H1 (cell line): ENCODE measurements at regions not wholly inside any gene's neighbourhood (a gene's known extent, or its start where the extent isn't known, plus 50 kb on each side); places are given as distances from the start of the nearest gene placed in this dataset.

ENCODE experiments used
- CTCF ChIA-PET: fragments of 300-600 bp; sonication (Branson Sonifier 250); formaldehyde crosslinking; loops from one replicate; lab custom pipeline; 2021; ENCODE audit not compliant: partially characterized antibody; lab: Charles Lee
- POLR2A ChIA-PET: fragments of 300-600 bp; sonication (Branson Sonifier 250); formaldehyde crosslinking; loops from one replicate; lab custom pipeline; 2021; ENCODE audit warnings: inconsistent platforms; ENCODE audit not compliant: partially characterized antibody; lab: Charles Lee
- DNase-seq, 2 experiments: peaks; one replicate each; pipeline versions ENCODE4 v3.0.0 to v3.0.0-alpha.2; 2010 to 2022; ENCODE audit warnings: low spot score in 2 of 2, low read depth in 1 of 2, mixed read lengths in 1 of 2
- FAIRE-seq: peaks from 2 replicates; lab custom pipeline; 2011; peaks lifted over from hg19 to GRCh38; lab: Jason Lieb, UNC
- H2AFZ ChIP-seq: 2 replicates; pipeline ENCODE4 v1.8.1; 2012; ENCODE audit warnings: low read length, inconsistent platforms
- H2AK5ac ChIP-seq: 2 replicates; pipeline ENCODE4 v1.6.1; 2013; ENCODE audit warnings: low read depth, low read length
- H2BK120ac ChIP-seq: replicated peaks from 2 replicates; pipeline ENCODE3; 2013; ENCODE audit warnings: low read depth, low read length, inconsistent platforms
- H2BK12ac ChIP-seq: 2 replicates; pipeline ENCODE4 v1.6.1; 2013; ENCODE audit warnings: low read depth, low read length
- H2BK15ac ChIP-seq: 2 replicates; pipeline ENCODE4 v1.6.1; 2013; ENCODE audit warnings: low read length
- H2BK20ac ChIP-seq: 2 replicates; pipeline ENCODE4 v1.6.1; 2013; ENCODE audit warnings: low read length
- H2BK5ac ChIP-seq: 2 replicates; pipeline ENCODE4 v1.6.1; 2013; ENCODE audit warnings: low read depth, low read length
- H3K14ac ChIP-seq: 2 replicates; pipeline ENCODE4 v1.6.1; 2013; ENCODE audit warnings: inconsistent platforms; ENCODE audit not compliant: insufficient read length
- H3K18ac ChIP-seq: 2 replicates; pipeline ENCODE4 v1.6.1; 2013; ENCODE audit warnings: low read length; ENCODE audit errors: extremely low read depth
- H3K23ac ChIP-seq: 2 replicates; pipeline ENCODE4 v1.6.1; 2013; ENCODE audit warnings: inconsistent platforms; ENCODE audit not compliant: insufficient read length
- H3K23me2 ChIP-seq: 2 replicates; pipeline ENCODE4 v1.6.1; 2013; ENCODE audit warnings: low read depth, low read length
- H3K27ac ChIP-seq: 2 replicates; pipeline ENCODE4 v1.6.1; 2011; ENCODE audit warnings: low read depth, low read length, inconsistent platforms
- H3K27me3 ChIP-seq, 4 experiments: replicated peaks in 1 of 4; 1 replicate in 1 of 4; 2 replicates in 3 of 4; pipeline versions ENCODE4 v1.6.1 to v1.8.1; 2011 to 2013; ENCODE audit warnings: low read length in 3 of 4, mild to moderate bottlenecking in 3 of 4, inconsistent platforms in 2 of 4, mixed read lengths in 2 of 4, moderate library complexity in 1 of 4; ENCODE audit not compliant: control insufficient read depth in 3 of 4, insufficient read depth in 3 of 4; ENCODE audit errors: extremely low read depth in 1 of 4
- H3K36me3 ChIP-seq, 4 experiments: 2 replicates each; pipeline versions ENCODE4 v1.6.1 to v1.8.1; 2011 to 2013; ENCODE audit warnings: mild to moderate bottlenecking in 4 of 4, low read length in 3 of 4, moderate library complexity in 2 of 4, control low read depth in 1 of 4, inconsistent platforms in 1 of 4; ENCODE audit not compliant: insufficient read depth in 4 of 4, control insufficient read depth in 2 of 4
- H3K4ac ChIP-seq: replicated peaks from 2 replicates; pipeline ENCODE3; 2013; ENCODE audit warnings: low read length, low read depth, mixed read lengths, inconsistent platforms; ENCODE audit not compliant: insufficient read length
- H3K4me1 ChIP-seq, 4 experiments: replicated peaks in 1 of 4; 1 replicate in 1 of 4; 2 replicates in 3 of 4; pipeline versions ENCODE4 v1.6.1 to v1.8.1; 2011 to 2013; ENCODE audit warnings: low read length in 3 of 4, inconsistent platforms in 2 of 4, mixed read lengths in 1 of 4; ENCODE audit not compliant: insufficient read depth in 4 of 4, control insufficient read depth in 3 of 4
- H3K4me2 ChIP-seq, 2 experiments: 2 replicates each; pipeline versions ENCODE4 v1.6.1 to v1.8.1; 2011 to 2013; ENCODE audit warnings: low read depth in 2 of 2, low read length in 2 of 2, control low read depth in 1 of 2, inconsistent platforms in 1 of 2, mild to moderate bottlenecking in 1 of 2; ENCODE audit not compliant: insufficient read depth in 1 of 2
- H3K4me3 ChIP-seq, 4 experiments: fragments of 200-600, 300-600 bp in 1 of 4; sonication (generic), shearing (Covaris generic), sonication (Bioruptor Twin) in 1 of 4; 2 replicates each; pipeline versions ENCODE4 v1.5.1 to v1.8.1; 2011 to 2016; ENCODE audit warnings: low read length in 4 of 4, low read depth in 3 of 4, control low read depth in 2 of 4, inconsistent platforms in 2 of 4, mild to moderate bottlenecking in 2 of 4, mixed read lengths in 1 of 4, moderate library complexity in 1 of 4; ENCODE audit not compliant: insufficient read depth in 2 of 4; ENCODE audit errors: extremely low read depth in 1 of 4
- H3K56ac ChIP-seq: replicated peaks from 2 replicates; pipeline ENCODE3; 2013; ENCODE audit warnings: low read depth, mild to moderate bottlenecking, mixed read lengths, low read length, inconsistent platforms; ENCODE audit not compliant: insufficient read length
- H3K79me1 ChIP-seq: 2 replicates; pipeline ENCODE4 v1.6.1; 2013; ENCODE audit warnings: low read depth, low read length, control low read depth
- H3K79me2 ChIP-seq, 2 experiments: 2 replicates each; pipeline versions ENCODE4 v1.6.1 to v1.8.1; 2012 to 2013; ENCODE audit warnings: low read length in 2 of 2, mild to moderate bottlenecking in 2 of 2, inconsistent platforms in 1 of 2; ENCODE audit not compliant: insufficient read depth in 2 of 2, control insufficient read depth in 1 of 2
- H3K9ac ChIP-seq, 4 experiments: replicated peaks in 1 of 4; 1 replicate in 1 of 4; 2 replicates in 3 of 4; pipeline versions ENCODE4 v1.6.1 to v1.8.1; 2011 to 2013; ENCODE audit warnings: low read depth in 3 of 4, low read length in 3 of 4, control low read depth in 2 of 4, mild to moderate bottlenecking in 2 of 4, moderate library complexity in 2 of 4, inconsistent platforms in 1 of 4; ENCODE audit errors: extremely low read depth in 1 of 4
- H3K9me3 ChIP-seq, 2 experiments: 2 replicates each; pipeline versions ENCODE4 v1.6.1 to v1.8.1; 2012 to 2013; ENCODE audit warnings: mild to moderate bottlenecking in 2 of 2, moderate library complexity in 2 of 2, control low read depth in 1 of 2, inconsistent platforms in 1 of 2, low read depth in 1 of 2, low read length in 1 of 2, mixed read lengths in 1 of 2; ENCODE audit not compliant: insufficient read depth in 2 of 2
- H4K20me1 ChIP-seq, 2 experiments: replicated peaks in 1 of 2; 2 replicates each; pipeline versions ENCODE3 to v1.8.1; 2011 to 2013; ENCODE audit warnings: inconsistent platforms in 2 of 2, low read length in 2 of 2, mild to moderate bottlenecking in 1 of 2; ENCODE audit not compliant: insufficient read depth in 2 of 2, control insufficient read depth in 1 of 2
- H4K5ac ChIP-seq: 2 replicates; pipeline ENCODE4 v1.6.1; 2013; ENCODE audit warnings: low read length, low read depth, mixed read lengths, inconsistent platforms; ENCODE audit not compliant: insufficient read length
- H4K8ac ChIP-seq: 2 replicates; pipeline ENCODE4 v1.8.0; 2013; ENCODE audit warnings: mild to moderate bottlenecking, moderate library complexity, low read length, inconsistent platforms; ENCODE audit not compliant: insufficient read depth; ENCODE audit errors: extremely low read depth
- H4K91ac ChIP-seq: replicated peaks from 2 replicates; pipeline ENCODE3; 2013; ENCODE audit warnings: low read length, mixed read lengths, inconsistent platforms; ENCODE audit not compliant: insufficient read length
- CBX5 ChIP-seq: fragments of 300-800, 300-1000 bp; sonication (generic); IDR thresholded peaks from 2 replicates; pipeline ENCODE4 v1.7.1; 2016; ENCODE audit warnings: antibody characterized with exemption, low read length, low read depth
- CTBP2 ChIP-seq: IDR thresholded peaks from 2 replicates; pipeline ENCODE4 v1.7.0; 2011; ENCODE audit warnings: borderline replicate concordance, mild to moderate bottlenecking, moderate library complexity, mixed read lengths, low read length; ENCODE audit not compliant: insufficient read depth, insufficient read length
- EP300 ChIP-seq, 2 experiments: IDR thresholded peaks; 1 replicate in 1 of 2; 2 replicates in 1 of 2; pipeline ENCODE4 v1.6.1; 2011 to 2012; ENCODE audit warnings: low read depth in 2 of 2, low read length in 2 of 2, mild to moderate bottlenecking in 2 of 2, borderline replicate concordance in 1 of 2, inconsistent platforms in 1 of 2, moderate library complexity in 1 of 2
- EZH2 ChIP-seq: fragments of 200-600 bp; sonication (generic); IDR thresholded peaks from 2 replicates; pipeline ENCODE4 v1.7.1; 2012; ENCODE audit warnings: low read depth, mild to moderate bottlenecking, moderate library complexity, low read length, inconsistent platforms; ENCODE audit not compliant: severe bottlenecking
- HDAC6 ChIP-seq: IDR thresholded peaks from one replicate; pipeline ENCODE4 v1.7.1; 2012; ENCODE audit warnings: low read depth, mild to moderate bottlenecking, inconsistent platforms, low read length, moderate library complexity
- KDM5A ChIP-seq: fragments of 200-600 bp; IDR thresholded peaks from 2 replicates; pipeline ENCODE4 v1.7.1; 2012; ENCODE audit warnings: mild to moderate bottlenecking, low read length, inconsistent platforms, mixed read lengths
- NANOG ChIP-seq: IDR thresholded peaks from 2 replicates; pipeline ENCODE4 v1.6.1; 2011; ENCODE audit warnings: low read length, low read depth, mild to moderate bottlenecking, inconsistent platforms; ENCODE audit not compliant: insufficient read depth, poor library complexity, severe bottlenecking
- POLR2AphosphoS5 ChIP-seq: IDR thresholded peaks from 2 replicates; pipeline ENCODE4 v1.6.1; 2011; ENCODE audit warnings: low read depth, low read length
- SP1 ChIP-seq: IDR thresholded peaks from 2 replicates; pipeline ENCODE4 v1.6.1; 2011; ENCODE audit warnings: low read depth, low read length
- SP4 ChIP-seq: IDR thresholded peaks from 2 replicates; pipeline ENCODE4 v1.6.1; 2012; ENCODE audit warnings: low read length, inconsistent platforms
- TBP ChIP-seq: IDR thresholded peaks from 2 replicates; pipeline ENCODE4 v1.6.1; 2011; ENCODE audit warnings: low read depth, low read length, improper control_type of control experiment
- TEAD4 ChIP-seq: IDR thresholded peaks from 2 replicates; pipeline ENCODE4 v1.6.1; 2012; ENCODE audit warnings: low read depth, low read length, inconsistent platforms, mixed read lengths
- WGBS, 2 experiments: shearing (Covaris generic) in 1 of 2; methylation state at CpG; one replicate each; pipeline versions ENCODE4 v1.1.6 to v1.1.7; 2013 to 2015; ENCODE audit warnings: low lambda C conversion rate in 2 of 2, mixed read lengths in 2 of 2, inconsistent platforms in 1 of 2, low coverage in 1 of 2, missing lambda C conversion rate in 1 of 2; ENCODE audit not compliant: insufficient replicate concordance in 2 of 2, insufficient coverage in 1 of 2, insufficient read length in 1 of 2; ENCODE audit errors: extremely low coverage in 1 of 2, missing lambda C conversion rate in 1 of 2; 5-methylcytosine and 5-hydroxymethylcytosine counted together
- TF ChIP-seq, protein P1 (sequence below): IDR thresholded peaks from 2 replicates; pipeline ENCODE4 v1.6.1; 2012; ENCODE audit warnings: inconsistent platforms

DNA sequence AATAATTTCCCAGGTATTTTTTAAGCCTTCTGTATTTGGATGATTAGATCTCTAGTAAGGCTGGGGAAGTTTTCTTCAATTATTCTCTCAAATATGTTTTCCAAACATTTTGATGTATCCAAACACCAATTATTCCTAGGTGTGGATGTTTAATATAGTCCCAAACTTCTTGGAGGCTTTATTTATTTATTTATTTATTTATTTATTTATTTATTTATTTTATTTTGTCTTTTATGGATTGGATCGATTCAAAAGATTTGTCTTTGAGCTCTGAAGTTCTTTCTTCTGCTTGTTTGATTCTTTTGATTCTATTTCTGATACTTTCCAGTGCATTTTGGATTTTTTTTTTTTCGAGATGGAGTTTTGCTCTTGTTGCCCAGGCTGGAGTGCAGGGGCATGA lies 2267.9 kb upstream of the RAG2 start:
- Histone ChIP-seq H3K79me2 (no peaks in the 10 kb centered on the region), H3K27ac (no peak overlapping the region), H2BK20ac (no peak overlapping the region), H4K5ac (no peak overlapping the region), H3K27me3 (no peaks in the 10 kb centered on the region), H3K14ac (no peak overlapping the region), H3K23me2 (no peaks in the 10 kb centered on the region), H2AK5ac (no peak overlapping the region), H4K20me1 (no peaks in the 10 kb centered on the region), H2BK5ac (no peak overlapping the region), H3K79me1 (no peaks in the 10 kb centered on the region), H2BK15ac (no peak overlapping the region), H2AFZ (no peak overlapping the region), H3K18ac (no peak overlapping the region), H2BK120ac (no peak overlapping the region), H4K8ac (no peak overlapping the region), H3K4ac (no peak overlapping the region), H4K91ac (no peak overlapping the region), H3K56ac (no peak overlapping the region), H3K9me3 (peaks cover 0 to 2% of the 10 kb centered on the region in 2 experiments; a peak in 1 of 4 replicates), H3K4me3 (no peak overlapping the region), H3K9ac (no peak overlapping the region), H3K36me3 (no peaks in the 10 kb centered on the region), H3K4me1 (no peaks in the 10 kb centered on the region), H2BK12ac (no peak overlapping the region), H3K23ac (no peak overlapping the region), H3K4me2 (no peak overlapping the region)
- ChIA-PET POLR2A (no interaction called here), CTCF (interaction anchor here (0.6 kb wide), 1 partner anchor 541 kb away, joined by 3 read pairs; no protein-coding TSS in a partner anchor)
- no peak for TF ChIP-seq NANOG
- TF ChIP-seq SP1, result no peak
- no peak for TF ChIP-seq POLR2AphosphoS5
- TF ChIP-seq EZH2, result no peak
- TF ChIP-seq, protein P1, sequence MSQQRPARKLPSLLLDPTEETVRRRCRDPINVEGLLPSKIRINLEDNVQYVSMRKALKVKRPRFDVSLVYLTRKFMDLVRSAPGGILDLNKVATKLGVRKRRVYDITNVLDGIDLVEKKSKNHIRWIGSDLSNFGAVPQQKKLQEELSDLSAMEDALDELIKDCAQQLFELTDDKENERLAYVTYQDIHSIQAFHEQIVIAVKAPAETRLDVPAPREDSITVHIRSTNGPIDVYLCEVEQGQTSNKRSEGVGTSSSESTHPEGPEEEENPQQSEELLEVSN, result no peak
- no peak for TF ChIP-seq TEAD4
- TF ChIP-seq CTBP2, result no peak
- TF ChIP-seq EP300 (IDR thresholded peaks at IDR 0.05; ENCODE audit: borderline replicate concordance in 1 of 2, low read depth in 2 of 2, low read length in 2 of 2), result no peak
- no peak for TF ChIP-seq TBP
- no peak for TF ChIP-seq CBX5
- TF ChIP-seq KDM5A, result no peak
- no peak for TF ChIP-seq SP4
- TF ChIP-seq HDAC6, result no peak
- no peak for DNase-seq
- FAIRE-seq, result no peak
- 100% methylated on average over 2 of the region's 2 CpGs; no CpG with 5 or more reads in 1 of the 2 experiments for WGBS, 2 experiments
